HUES48 (cell line): ENCODE measurements at regions not wholly inside any gene's neighbourhood (a gene's known extent, or its start where the extent isn't known, plus 50 kb on each side); places are given as distances from the start of the nearest gene placed in this dataset.

ENCODE experiments used
- H3K27ac ChIP-seq: one replicate; pipeline ENCODE4 v1.7.0; 2013; ENCODE audit warnings: low read depth, low read length, inconsistent platforms
- H3K27me3 ChIP-seq: 2 replicates; pipeline ENCODE4 v1.6.1; 2013; ENCODE audit warnings: mild to moderate bottlenecking, low read length; ENCODE audit not compliant: control insufficient read depth, insufficient read depth
- H3K36me3 ChIP-seq: 2 replicates; pipeline ENCODE4 v1.6.1; 2013; ENCODE audit warnings: low read length; ENCODE audit not compliant: control insufficient read depth, insufficient read depth
- H3K4me1 ChIP-seq: 2 replicates; pipeline ENCODE4 v1.6.1; 2013; ENCODE audit warnings: mild to moderate bottlenecking, low read length; ENCODE audit not compliant: control insufficient read depth, insufficient read depth
- H3K4me3 ChIP-seq: 2 replicates; pipeline ENCODE4 v1.5.1; 2013; ENCODE audit warnings: mild to moderate bottlenecking, low read depth, low read length
- H3K9ac ChIP-seq: 2 replicates; pipeline ENCODE4 v1.6.1; 2013; ENCODE audit warnings: mild to moderate bottlenecking, low read depth, low read length, moderate library complexity
- H3K9me3 ChIP-seq: 2 replicates; pipeline ENCODE4 v1.6.1; 2013; ENCODE audit warnings: low read length; ENCODE audit not compliant: control insufficient read depth, insufficient read depth

DNA sequence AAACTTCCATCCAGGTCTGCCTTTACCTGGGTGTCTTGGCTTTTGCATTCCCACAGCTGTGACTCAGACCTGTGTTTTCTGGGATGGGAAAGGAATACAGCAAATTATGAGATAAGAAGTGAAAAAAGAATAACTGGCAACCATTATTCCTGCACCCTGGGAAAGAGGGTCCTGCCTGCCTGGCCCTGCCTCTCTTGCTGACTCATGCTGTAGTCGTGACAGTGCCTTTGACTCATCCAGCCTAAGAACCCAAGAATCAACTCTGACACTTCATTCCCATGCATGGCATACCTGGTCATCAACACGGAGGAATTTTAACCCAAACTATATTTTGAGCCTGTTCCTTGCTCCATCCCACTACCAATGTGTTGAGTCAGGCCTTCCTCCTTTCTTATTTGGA is 185.4 kb upstream of the SERP2 start:
- Histone ChIP-seq H3K9ac (no peak overlapping the region), H3K4me1 (no peaks in the 10 kb centered on the region), H3K9me3 (no peaks in the 10 kb centered on the region; the same call in 1 of the 2 replicates), H3K27me3 (no peaks in the 10 kb centered on the region), H3K4me3 (no peak overlapping the region), H3K27ac (no peak overlapping the region), H3K36me3 (no peaks in the 10 kb centered on the region)

- H3K9ac ChIP-seq = no peak overlapping the region
- no peak overlapping the region for H3K4me3 ChIP-seq
- H3K9me3 ChIP-seq = no peaks in the 10 kb centered on the region; the same call in 1 of the 2 replicates
- H3K27me3 ChIP-seq = no peaks in the 10 kb centered on the region
- H3K36me3 ChIP-seq = no peaks in the 10 kb centered on the region
- H3K27ac ChIP-seq = no peak overlapping the region
- H3K4me1 ChIP-seq = no peaks in the 10 kb centered on the region
Observed at GRCh38 chr13:44189085-44189484, 184.5 kb upstream of the SERP2 start.

DNA sequence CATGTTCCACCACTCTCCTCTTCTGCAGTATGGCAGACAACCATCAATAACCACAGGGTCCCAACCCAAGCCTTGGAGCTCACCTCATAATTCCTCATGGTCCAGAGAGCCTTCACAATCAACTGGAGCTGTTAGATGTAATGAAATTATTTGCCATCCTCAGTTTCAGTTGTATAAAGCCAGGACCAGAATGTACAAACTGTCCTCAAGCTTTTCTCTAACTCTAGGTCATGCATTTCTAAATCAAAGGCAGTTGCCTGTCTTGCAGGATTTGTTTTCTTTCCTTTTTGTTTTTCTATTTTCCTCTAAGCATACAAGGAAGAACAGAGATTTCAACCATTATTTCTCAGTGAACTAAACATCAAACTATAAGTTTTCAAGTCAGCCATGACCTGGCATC is 182.5 kb upstream of the SERP2 start:
- no peak overlapping the region for H3K4me3 ChIP-seq
- no peaks in the 10 kb centered on the region for H3K27me3 ChIP-seq
- H3K4me1 ChIP-seq = no peaks in the 10 kb centered on the region
- no peak overlapping the region for H3K9ac ChIP-seq
- H3K9me3 ChIP-seq = no peaks in the 10 kb centered on the region
- no peak overlapping the region for H3K27ac ChIP-seq
- H3K36me3 ChIP-seq = no peaks in the 10 kb centered on the region

DNA sequence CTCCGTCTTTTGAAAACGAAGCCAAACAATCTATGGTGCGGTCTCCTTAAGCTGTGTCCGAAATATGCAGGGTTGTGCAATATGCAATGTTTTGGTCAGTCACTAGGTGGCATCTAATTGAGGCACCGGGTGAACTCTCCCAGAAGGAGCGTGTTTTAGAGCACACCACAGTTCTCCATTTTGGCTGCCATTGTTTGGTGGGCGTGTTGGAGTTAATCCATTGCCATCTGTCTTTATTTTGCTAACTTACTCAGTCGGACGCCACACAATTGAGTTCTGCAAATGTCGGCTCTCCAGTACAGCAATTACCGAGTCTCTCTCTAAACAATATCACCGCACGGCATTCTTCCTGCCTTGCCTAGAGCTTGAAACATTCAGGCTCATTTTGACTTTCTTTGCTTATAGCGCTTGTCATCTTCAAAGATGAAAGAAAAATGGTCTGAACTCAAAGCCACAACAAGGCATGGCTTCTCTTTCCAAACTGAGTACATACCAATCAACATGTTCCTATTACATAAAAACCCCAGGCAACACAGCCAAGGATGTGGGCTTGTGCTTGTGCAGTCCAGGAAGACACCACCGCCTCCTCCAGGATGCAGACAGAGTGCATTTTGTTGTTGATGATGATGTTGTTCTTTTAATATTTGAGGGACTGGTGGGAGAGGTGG is 182.0 kb upstream of the SERP2 start:
- Histone ChIP-seq H3K36me3 (no peaks in the 10 kb centered on the region), H3K9me3 (no peaks in the 10 kb centered on the region), H3K27me3 (no peaks in the 10 kb centered on the region), H3K4me3 (no peak overlapping the region), H3K4me1 (no peaks in the 10 kb centered on the region), H3K9ac (no peak overlapping the region), H3K27ac (no peak overlapping the region)

DNA sequence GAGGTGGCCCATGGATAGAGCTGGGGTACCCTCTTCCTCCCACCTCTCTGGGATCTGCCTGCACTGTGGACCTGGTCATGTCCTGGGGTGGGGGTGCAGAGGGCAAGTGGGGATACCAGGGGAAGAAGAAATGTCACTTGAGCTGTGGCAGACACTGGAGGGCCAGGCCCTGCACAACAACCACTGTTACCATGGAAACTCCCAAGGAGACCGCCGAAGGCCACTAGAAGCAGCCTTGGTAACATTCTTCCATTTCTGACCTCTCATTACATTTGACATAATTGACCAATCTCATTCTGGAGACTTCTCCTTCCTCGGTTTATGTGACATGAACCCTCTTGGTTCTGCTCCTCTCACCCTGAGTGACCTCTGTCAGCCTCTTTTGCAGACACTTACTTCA is 179.9 kb upstream of the SERP2 start:
- Histone ChIP-seq H3K27ac (no peak overlapping the region), H3K27me3 (no peaks in the 10 kb centered on the region), H3K9ac (no peak overlapping the region), H3K9me3 (no peaks in the 10 kb centered on the region), H3K4me1 (no peaks in the 10 kb centered on the region), H3K4me3 (no peak overlapping the region), H3K36me3 (no peaks in the 10 kb centered on the region)

DNA sequence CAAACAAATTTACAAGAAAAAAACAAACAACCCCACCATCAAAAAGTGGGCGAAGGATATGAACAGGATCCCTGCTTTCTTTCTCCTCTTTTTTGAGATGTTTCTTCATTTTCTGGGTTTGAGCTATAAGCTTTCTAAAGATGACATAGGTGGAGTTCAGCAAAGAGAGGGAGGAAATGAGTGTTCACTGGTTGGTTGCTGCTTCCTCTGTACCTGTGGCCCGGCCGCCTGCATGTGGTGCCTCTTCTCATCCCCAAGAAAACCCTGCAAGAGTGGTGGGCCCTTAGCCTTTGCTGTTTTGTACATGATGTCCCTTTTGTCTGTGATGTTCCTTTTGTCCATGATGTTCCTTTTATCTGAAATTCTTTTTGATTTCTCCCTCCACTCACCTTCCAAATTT is 178.4 kb upstream of the SERP2 start:
- Histone ChIP-seq H3K9ac (no peak overlapping the region), H3K4me1 (no peaks in the 10 kb centered on the region), H3K27ac (no peak overlapping the region), H3K27me3 (no peaks in the 10 kb centered on the region), H3K4me3 (no peak overlapping the region), H3K9me3 (no peaks in the 10 kb centered on the region), H3K36me3 (no peaks in the 10 kb centered on the region)

DNA sequence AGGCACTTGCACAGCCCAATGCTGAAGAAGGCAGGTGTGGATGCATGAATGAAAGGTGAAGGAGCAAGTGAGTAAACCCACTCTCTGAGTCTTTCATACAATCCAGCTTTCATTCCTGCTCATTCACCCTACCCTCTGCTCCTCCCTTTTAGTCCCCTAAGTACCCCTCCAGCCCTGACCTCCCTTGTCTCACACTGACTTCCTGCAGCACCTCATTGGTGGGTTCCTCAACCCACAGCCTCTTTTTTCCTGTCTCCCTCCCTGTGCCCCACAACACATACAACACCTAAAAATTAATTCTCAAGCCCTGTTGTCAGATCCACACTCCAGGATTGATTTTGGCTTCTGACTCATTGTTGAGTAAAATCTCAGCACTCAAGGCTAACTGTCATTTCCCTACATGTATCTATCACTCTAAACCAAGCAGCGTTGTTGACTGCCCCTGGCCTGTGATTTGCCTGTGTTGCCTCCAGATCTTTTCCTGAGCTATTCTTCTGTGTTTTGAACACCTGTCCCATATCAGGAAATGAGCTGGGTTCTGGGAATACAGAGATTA is 177.3 kb upstream of the SERP2 start:
- Histone ChIP-seq H3K27ac (no peak overlapping the region), H3K36me3 (no peaks in the 10 kb centered on the region), H3K4me1 (no peaks in the 10 kb centered on the region), H3K4me3 (no peak overlapping the region), H3K27me3 (no peaks in the 10 kb centered on the region), H3K9me3 (no peaks in the 10 kb centered on the region), H3K9ac (no peak overlapping the region)

DNA sequence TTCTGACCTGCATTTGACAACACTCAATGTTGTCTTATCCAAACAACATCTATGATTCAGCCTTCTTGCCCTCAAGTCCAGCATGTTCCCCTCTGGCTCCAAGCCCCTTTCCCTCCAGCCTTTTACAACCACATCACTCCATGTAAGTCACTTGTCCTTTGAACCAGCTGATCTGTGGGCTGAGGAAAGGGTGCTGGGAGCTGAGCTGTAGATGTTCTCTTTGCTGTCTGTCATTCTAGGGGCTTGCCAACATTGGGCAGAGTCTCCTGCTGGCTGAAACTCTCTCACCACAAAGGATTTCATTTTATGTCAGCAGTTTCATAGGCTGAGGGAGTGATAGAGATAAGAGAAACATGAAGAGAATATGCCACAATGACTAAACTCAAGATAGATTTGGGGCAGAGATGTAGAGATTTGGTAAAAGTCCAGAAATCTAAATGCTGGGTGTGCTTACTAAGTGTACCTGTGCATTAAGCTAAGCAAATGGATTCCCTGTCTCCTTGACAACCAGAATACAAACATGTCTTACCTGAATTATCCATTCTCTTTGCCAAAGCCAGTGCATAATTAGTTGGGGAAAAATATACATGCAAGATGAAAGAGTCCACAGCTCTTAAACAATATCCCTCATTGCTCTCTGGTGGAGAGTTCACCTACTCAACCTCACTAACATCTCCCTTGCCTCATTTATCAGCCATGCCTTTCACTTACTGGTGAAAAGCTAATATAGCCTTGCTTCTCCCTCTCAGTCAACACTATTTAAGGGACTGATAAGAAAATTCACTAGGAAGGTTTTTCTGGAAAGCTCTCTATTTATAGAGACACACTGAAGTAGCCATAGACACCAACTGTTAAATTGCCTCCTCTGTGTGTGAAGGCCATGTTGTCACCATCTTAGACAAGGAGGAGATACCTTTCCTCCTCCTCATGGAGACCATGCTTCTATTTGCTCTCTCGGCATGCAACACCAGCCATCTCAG is 175.5 kb upstream of the SERP2 start:
- no peaks in the 10 kb centered on the region for H3K9me3 ChIP-seq
- no peak overlapping the region for H3K9ac ChIP-seq
- H3K27me3 ChIP-seq = no peaks in the 10 kb centered on the region
- no peak overlapping the region for H3K4me3 ChIP-seq
- H3K4me1 ChIP-seq = no peaks in the 10 kb centered on the region
- no peak overlapping the region for H3K27ac ChIP-seq
- H3K36me3 ChIP-seq = no peaks in the 10 kb centered on the region

- Histone ChIP-seq H3K9me3 (no peaks in the 10 kb centered on the region), H3K36me3 (no peaks in the 10 kb centered on the region), H3K27me3 (no peaks in the 10 kb centered on the region), H3K9ac (no peak overlapping the region), H3K27ac (no peak overlapping the region), H3K4me3 (no peak overlapping the region), H3K4me1 (no peaks in the 10 kb centered on the region)
Observed at GRCh38 chr13:44198826-44199225, 174.8 kb upstream of the SERP2 start.

DNA sequence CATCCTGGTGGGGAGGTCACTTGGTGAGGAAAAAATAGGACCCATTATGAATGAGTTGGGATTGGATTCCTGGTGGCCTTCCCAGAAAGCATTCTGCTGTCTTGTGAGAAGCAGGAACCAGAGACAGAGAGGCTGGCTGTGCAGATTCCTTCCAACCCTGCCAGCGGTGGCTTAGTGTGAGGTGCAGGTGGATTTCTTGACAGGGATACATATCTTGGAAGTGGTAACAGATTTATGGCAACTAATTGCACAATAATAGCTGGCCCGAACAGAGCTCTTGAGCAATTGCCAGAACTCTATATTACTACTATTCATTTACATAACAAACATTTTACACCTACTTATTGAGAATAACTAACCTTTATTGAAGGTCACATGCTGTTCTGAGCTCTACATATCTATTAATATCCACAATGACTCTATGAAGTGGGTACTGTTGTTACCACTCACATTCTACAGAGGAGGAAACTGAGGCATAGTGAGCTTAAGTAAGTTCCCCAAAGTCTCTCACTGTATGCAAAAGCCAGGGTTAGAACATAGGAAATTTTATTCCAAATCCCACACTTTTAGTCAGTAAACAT is 173.9 kb upstream of the SERP2 start:
- H3K4me1 ChIP-seq = no peaks in the 10 kb centered on the region
- no peak overlapping the region for H3K27ac ChIP-seq
- H3K4me3 ChIP-seq = no peak overlapping the region
- no peak overlapping the region for H3K9ac ChIP-seq
- no peaks in the 10 kb centered on the region for H3K36me3 ChIP-seq
- no peaks in the 10 kb centered on the region for H3K9me3 ChIP-seq
- no peaks in the 10 kb centered on the region for H3K27me3 ChIP-seq

GRCh38 chr13:44206434-44206833 is 167.2 kb upstream of the SERP2 start:
- no peaks in the 10 kb centered on the region for H3K27me3 ChIP-seq
- H3K36me3 ChIP-seq = no peaks in the 10 kb centered on the region
- no peak overlapping the region for H3K4me3 ChIP-seq
- H3K27ac ChIP-seq = no peak overlapping the region
- no peak overlapping the region for H3K9ac ChIP-seq
- H3K9me3 ChIP-seq = no peaks in the 10 kb centered on the region
- H3K4me1 ChIP-seq = peaks cover 6% of the 10 kb centered on the region; the same call in 1 of the 2 replicates
